ENCODE measurements at regions not wholly inside any gene's neighbourhood (a gene's known extent, or its start where the extent isn't known, plus 50 kb on each side); places are given as distances from the start of the nearest gene placed in this dataset.
"Not testable (repeated sequence)": the region's sequence is repeated elsewhere in the genome, so short reads cannot be mapped to it uniquely, and the experiment has no call there.

- no peak for DNase-seq
Observed at GRCh38 chr3:164927728-164928127, 150.6 kb downstream of the SI start.

GRCh38 chr3:164918905-164919304 lies 159.4 kb downstream of the SI start:
- no peak for DNase-seq

- DNase-seq: no peak
Observed at GRCh38 chr3:164912916-164913315, 165.4 kb downstream of the SI start.

- DNase-seq: no peak
Observed at GRCh38 chr3:164903820-164904451, 174.4 kb downstream of the SI start.

GRCh38 chr3:164897342-164897741 lies 181.0 kb downstream of the SI start:
- DNase-seq: no peak

GRCh38 chr3:164890061-164890460 lies 188.2 kb downstream of the SI start:
- DNase-seq: no peak

- DNase-seq: peak; percentile 72
Observed at GRCh38 chr3:164883171-164883570, 195.1 kb downstream of the SI start.

GRCh38 chr3:164879201-164879600 lies 199.1 kb downstream of the SI start:
- DNase-seq: no peak

GRCh38 chr3:164864454-164864853 lies 213.8 kb downstream of the SI start:
- DNase-seq: no peak

- no peak for DNase-seq
Observed at GRCh38 chr3:164852866-164853265, 225.4 kb downstream of the SI start.

- no peak for DNase-seq
Observed at GRCh38 chr3:164851905-164852304, 226.4 kb downstream of the SI start.

GRCh38 chr3:164851204-164851603 lies 227.1 kb downstream of the SI start:
- DNase-seq: no peak

- DNase-seq: no peak
Observed at GRCh38 chr3:164848923-164849322, 229.4 kb downstream of the SI start.

- no peak for DNase-seq
Observed at GRCh38 chr3:164845739-164846138, 232.6 kb downstream of the SI start.

GRCh38 chr3:164832216-164832615 lies 246.1 kb downstream of the SI start:
- no peak for DNase-seq

GRCh38 chr3:164818318-164818717 lies 260.0 kb downstream of the SI start:
- DNase-seq: no peak

GRCh38 chr3:164814106-164814505 lies 264.2 kb downstream of the SI start:
- DNase-seq: no peak

GRCh38 chr3:164812042-164812441 lies 266.3 kb downstream of the SI start:
- no peak for DNase-seq

GRCh38 chr3:164806188-164806587 lies 272.1 kb downstream of the SI start:
- peak; percentile 12 for DNase-seq

GRCh38 chr3:164794099-164794498 lies 284.2 kb downstream of the SI start:
- DNase-seq: no peak

- no peak for DNase-seq
Observed at GRCh38 chr3:164791263-164791662, 287.0 kb downstream of the SI start.

- not testable (repeated sequence) for DNase-seq
Observed at GRCh38 chr3:164784407-164784806, 293.9 kb downstream of the SI start.

GRCh38 chr3:164781755-164782154 lies 296.5 kb downstream of the SI start:
- no peak for DNase-seq

GRCh38 chr3:164779816-164780215 lies 298.5 kb downstream of the SI start:
- DNase-seq: peak; percentile 82

GRCh38 chr3:164752812-164753211 lies 325.5 kb downstream of the SI start:
- no peak for DNase-seq

- DNase-seq: no peak
Observed at GRCh38 chr3:164748626-164749025, 329.7 kb downstream of the SI start.

Measured in NCI-H524 treated with DMSO at 0.1 percent for 48 hours (cell line).